NCI-H146 treated with DMSO at 0.1 percent for 48 hours (cell line): ENCODE measurements at regions not wholly inside any gene's neighbourhood (a gene's known extent, or its start where the extent isn't known, plus 50 kb on each side); places are given as distances from the start of the nearest gene placed in this dataset.
"Not testable (repeated sequence)": the region's sequence is repeated elsewhere in the genome, so short reads cannot be mapped to it uniquely, and the experiment has no call there.

Experiments
- DNase-seq: peaks from one replicate; lab custom pipeline; 2025; ENCODE audit not compliant: unreplicated experiment; lab: John Stamatoyannopoulos, UW

DNA sequence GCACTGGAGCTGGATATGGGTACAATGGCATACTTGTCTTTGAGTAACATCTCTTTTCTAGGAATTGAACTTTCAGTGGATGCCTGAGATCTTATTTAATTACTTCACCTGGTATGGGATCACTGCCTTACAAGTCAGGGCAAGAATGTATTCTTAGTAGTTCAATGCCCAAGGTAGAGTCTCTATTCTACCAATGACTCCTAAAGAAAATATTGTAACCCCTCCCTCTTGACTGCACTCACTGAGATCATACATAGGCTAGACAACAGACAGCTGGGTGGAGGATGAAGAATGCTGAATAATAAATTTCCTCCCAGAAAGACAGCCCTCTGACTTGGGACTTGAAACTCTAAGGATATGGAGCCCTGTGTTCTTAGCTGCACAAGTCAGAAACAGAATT lies 1216.3 kb upstream of the ACO1 start:
- no peak for DNase-seq

DNA sequence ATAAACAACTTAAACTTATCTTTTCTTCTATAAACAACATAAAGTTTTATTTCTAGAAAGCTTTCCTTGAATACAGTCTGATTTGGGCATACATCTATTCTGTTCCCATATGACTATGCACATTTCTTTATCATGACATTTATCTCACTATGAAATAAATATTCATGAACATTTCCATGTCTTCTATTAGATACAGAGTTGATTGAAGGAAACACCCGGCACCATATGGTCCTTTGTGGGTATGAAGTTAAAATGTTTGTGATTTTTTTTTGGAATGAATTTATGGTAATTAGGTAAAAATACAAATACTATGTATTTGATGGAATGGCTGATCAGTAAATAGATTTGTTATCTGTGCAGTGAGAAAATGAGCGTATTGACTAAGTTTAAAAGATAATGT lies 1209.8 kb upstream of the ACO1 start:
- DNase-seq, result no peak

DNA sequence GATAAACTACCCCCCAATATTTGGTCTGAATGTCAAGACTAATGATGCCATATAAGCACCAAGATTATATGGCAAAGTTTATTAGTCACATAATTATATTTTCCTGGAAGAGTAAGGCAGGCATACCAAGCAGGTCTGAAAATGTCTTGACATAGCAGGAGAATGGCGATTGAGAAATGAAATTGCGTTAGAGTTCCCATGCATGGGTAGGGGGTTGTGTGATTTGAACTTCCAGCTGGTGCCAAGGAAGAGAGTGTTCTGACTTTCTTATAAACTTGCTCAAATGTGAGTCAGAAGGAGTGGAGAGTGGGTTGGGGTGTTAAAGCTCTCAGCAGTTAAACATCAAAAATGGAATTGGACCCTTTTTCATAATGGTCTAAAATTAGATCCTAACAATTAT lies 1200.6 kb upstream of the ACO1 start:
- no peak for DNase-seq

DNA sequence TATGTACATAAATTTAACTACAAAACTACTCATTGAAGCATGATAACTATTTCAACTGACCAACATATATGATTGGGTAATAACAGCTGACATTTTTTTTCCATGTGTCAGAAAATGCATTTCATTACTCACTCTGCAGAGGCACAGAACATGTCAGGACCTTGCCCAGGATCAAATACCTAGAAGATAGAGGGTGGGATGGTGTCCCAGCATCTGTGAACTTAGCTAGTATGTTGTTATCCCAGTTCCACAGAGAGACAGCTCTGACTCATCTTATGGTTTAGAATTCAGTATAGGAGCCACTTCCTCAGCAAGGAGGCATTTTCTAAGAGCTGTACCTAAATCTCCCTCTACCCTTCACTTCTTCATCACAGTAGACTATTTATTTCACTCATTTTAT lies 1198.6 kb upstream of the ACO1 start:
- no peak for DNase-seq

DNA sequence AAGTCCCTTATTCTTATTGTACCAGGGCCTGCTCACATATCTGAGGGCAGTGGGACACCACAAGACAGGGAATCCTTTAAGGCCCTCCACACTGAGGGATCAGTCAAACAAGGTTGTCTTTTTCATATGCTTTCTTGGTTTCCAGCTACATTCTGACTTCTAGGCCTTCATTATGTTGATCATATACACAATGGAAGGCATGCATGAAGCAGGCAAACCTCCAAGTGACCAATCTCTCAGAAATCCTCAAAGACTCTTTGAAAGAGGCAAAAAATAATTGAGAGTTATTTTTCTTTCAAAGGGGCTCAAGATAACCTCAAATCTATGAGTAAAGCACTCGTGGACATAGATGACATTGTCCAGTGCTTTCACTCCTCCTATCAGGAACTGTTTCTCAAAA lies 1195.9 kb upstream of the ACO1 start:
- no peak for DNase-seq

DNA sequence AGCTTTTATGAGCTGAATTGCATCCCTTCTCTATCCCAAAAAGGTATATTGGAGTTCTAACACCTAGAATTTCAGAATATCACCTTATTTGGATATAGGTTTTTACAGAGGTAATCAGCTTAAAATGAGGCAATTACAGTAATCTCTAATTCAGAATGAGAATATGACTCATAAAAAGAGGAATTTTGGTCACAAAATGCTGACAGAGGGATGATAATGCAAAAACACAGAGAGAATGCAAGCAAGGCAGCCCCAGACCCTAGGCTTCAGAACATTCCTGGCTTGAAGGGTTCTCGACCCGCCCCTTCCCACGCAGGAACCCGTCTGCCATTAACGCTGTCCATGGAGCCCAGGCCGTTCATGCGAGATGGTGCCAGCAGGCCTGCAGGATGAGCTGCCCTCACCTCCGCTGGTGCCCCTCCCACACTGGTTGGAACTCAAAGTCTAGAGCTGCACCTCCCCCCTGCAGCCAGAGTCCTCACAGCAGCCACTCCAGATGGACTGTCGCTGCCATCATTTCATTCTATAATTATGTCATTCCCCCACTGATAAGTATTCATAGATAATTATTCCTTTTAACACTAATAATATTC lies 1173.4 kb upstream of the ACO1 start:
- DNase-seq, result no peak

DNA sequence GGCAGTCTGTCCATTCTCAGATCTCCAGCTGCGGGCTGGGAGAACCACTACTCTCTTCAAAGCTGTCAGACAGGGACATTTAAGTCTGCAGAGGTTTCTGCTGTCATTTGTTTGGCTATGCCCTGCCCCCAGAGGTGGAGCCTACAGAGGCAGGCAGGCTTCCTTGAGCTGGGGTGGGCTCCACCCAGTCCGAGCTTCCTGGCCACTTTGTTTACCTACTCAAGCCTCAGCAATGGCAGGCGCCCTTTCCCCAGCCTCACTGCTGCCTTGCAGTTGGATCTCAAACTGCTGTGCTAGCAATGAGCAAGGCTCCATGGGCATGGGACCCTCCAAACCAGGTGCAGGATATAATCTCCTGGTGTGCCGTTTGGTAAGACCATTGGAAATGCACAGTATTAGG lies 1154.5 kb upstream of the ACO1 start:
- not testable (repeated sequence) for DNase-seq

DNA sequence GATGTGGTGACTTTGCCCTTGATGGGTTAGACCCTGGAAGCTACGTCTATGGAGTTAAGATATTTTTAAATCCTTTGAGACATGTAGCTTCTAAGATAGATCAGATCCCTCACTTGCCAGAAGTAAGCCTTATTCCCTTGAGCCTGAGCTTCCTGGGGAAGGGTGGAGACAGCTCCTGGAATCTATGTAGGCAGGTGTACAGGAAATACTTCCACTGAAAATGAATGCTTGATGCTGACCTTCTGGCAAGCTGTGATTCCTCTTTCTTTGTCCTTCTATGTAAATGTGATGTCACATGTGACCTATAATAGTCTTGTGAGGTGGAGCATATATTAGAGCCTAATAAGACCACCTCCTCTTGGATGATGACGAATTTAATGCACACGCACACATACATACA lies 1152.0 kb upstream of the ACO1 start:
- DNase-seq, result no peak

DNA sequence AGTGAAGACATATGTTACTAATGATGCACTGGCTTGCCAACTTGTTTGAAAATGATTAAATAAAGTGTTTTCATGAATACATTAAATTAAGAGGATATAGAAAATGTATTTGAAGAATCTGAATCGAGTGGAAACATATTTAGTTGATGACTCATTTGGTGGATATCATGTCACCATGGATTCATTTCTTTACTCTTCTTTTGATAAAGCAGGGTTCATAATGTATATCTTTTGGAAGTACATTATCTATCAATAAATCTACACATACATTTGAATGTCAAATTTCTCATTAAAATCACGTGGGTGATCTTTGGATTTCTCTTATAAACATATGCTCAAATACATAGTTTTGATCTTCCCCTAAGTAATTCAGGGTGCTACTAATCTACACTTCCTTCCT lies 1148.1 kb upstream of the ACO1 start:
- DNase-seq, result no peak

DNA sequence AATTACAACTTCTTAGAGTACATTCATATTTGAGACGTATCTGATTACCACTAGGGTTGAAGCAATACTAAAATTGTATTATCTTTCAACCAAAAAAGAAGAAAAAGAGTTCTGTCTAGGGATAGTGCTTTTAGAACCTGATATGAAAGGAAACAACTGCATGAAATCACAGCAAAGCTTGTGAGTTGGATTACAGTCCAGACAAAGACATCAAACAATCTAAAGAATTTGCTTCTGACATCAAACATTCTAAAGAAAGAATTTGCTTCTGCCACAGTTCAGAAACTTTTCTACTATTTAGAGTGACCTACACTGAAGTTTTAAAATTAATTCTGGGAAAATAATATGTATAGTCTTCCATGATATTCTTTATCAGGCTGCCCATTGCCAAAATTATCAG lies 1141.1 kb upstream of the ACO1 start:
- no peak for DNase-seq

DNA sequence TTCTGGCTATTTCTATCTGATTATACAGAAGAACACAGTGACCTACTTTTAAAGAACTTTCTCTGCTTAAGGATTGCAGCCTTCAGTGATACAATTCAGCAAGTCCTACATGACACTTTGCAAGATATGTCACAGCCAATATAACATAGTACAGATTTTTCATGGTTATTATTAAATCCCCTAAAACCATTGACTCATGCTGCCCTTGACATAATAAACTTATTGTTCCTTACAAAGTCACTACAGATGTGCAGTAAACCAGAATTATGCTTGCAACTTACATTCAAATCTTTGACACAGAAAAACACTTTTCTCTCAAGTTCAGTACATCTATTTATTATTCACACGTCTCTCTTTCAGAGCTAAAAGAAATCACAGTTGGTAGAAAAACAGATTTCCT lies 1136.3 kb upstream of the ACO1 start:
- no peak for DNase-seq

DNA sequence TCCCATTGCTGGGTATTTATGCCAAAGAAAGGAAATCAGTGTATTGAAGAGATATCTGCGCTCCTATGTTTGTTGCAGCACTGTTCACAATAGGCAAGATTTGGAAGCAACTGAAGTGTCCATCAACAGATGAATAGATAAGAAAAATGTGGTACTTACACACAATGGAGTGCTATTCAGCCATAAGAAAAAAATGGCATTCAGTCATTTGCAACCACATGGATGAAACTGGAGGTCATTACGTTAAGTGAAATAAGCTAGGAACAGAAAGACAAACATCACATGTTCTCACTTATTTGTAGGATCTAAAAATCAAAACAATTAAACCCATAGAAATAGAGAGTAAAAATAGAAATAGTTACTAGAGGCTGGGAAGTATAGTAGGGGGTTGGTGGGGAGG lies 1133.1 kb upstream of the ACO1 start:
- no peak for DNase-seq

DNA sequence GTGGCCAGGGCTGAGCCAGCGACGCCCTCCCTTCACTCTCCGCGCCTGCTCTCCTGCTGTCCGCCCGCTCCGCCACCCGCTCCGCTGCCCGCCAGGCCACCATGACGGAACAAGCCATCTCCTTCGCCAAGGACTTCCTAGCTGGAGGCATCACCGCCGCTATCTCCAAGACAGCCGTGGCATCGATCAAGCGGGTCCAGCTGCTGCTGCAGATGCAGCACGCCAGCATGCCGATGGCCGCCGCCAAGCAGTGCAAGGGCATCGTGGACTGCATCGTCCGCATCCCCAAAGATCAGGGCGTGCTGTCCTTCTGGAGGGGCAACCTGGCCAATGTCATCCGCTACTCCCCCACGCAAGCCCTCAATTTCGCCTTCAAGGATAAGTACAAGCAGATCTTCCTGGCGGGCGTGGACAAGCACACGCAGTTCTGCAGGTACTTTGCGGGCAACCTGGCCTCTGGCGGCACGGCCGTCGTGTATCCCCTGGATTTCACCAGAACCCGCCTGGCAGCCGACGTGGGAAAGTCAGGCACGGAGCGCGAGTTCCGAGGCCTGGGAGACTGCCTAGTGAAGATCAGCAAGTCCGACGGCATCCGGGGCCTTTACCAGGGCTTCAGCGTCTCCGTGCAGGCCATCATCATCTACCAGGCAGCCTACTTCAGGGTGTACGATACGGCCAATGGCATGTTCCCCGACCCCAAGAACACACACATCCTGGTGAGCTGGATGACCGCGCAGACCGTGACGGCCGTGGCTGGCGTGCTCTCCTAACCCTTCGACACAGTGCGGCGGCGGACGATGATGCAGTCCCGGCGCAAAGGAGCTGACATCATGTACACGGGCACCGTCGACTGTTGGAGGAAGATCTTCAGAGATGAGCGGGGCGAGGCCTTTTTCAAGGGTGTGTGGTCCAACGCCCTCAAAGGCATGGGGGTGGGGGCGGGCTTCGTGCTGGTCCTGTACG lies 1130.4 kb upstream of the ACO1 start:
- DNase-seq, result no peak

DNA sequence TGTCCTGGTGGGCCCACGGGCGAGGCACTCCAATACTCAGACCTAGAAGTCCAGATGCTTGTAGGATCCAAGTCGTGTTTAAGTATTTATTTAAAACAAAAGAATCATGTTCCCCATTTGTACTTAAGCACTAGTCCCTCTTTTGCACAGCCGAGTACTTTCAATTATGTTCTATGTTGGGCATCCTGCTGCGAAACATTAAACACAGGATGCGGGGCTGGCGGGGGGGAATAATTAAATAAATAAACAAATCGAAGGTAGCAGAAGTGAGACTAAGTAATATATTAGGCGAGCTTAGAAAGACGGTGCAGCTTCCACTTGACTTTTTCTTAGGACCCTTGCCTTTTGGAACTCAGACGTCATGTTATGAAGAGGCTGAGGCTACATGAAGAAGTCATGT lies 1129.2 kb upstream of the ACO1 start:
- DNase-seq, result no peak

DNA sequence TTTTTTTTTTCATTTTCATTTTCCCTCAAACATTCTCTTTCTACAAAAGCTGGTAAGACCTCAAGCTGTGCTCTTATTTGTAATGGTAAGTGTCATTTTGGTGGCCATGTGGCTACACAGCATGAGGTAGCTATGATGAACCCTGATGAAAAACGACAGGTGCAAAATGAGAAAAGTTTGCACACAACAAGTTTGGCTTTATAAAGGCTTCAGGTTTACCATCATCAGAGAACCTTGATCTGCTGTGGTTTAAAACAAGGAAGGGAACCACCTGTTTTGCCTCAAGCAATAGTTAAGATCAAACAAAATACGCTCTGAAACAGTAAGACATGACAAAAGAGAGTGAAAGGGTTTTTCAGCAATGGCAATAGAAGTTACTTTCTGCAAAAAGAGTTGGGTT lies 1124.6 kb upstream of the ACO1 start:
- DNase-seq, result peak; percentile 100

DNA sequence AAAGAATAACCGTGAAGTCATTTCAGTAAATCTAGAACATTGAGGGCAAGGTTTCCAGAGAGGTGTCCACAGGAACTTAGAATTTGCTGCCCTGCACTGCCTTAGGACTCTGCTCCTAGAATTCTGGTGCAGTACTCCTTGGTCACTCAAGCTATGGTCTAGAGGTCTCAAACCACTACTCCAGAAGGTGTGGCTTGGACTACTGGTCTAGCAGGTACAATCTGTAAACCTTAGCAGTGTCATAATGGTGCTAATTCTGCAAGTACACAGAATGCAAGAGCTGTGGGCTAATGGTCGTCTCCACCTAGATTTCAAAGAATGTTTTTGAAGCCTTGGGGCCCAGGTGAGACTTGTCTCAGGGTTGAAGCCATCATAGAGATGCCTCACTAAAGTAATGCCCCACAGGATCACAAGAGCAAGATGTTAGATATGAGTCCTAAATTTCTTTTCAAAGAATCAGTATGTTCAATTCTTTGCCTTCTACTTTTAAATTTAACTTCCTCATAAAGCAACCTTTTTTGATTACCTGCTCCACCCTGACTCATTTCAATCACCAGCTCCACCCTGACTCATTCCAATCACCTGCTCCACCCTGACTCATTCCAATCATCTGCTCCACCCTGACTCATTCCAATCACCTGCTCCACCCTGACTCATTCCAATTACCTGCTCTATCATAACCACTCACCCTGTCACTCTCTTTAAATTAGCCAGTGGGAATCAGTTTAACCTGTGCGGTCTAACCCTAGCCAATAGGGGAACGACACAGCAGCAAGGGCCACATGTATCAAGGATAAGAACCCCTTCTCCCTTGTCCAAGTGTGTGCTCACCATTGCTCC lies 1111.8 kb upstream of the ACO1 start:
- DNase-seq, result no peak

DNA sequence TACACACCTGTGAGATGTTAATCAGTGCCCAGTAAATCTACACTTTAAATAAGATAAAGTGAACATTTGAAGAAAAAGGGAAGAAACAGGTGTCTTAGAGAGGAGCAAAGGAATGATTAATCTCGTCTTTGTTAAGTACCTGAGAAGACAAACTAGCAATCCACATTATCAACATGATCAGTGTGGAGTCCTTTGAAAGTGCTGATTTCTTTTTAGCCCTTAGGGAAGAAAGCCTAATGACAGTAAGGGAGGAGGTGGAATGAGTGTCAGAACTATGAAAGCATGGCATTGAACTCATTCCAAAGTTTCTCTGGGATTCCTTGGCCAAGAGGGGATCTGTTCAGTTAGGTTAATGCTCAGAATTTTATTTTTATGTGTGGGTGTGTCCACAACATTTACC lies 1109.0 kb upstream of the ACO1 start:
- no peak for DNase-seq

DNA sequence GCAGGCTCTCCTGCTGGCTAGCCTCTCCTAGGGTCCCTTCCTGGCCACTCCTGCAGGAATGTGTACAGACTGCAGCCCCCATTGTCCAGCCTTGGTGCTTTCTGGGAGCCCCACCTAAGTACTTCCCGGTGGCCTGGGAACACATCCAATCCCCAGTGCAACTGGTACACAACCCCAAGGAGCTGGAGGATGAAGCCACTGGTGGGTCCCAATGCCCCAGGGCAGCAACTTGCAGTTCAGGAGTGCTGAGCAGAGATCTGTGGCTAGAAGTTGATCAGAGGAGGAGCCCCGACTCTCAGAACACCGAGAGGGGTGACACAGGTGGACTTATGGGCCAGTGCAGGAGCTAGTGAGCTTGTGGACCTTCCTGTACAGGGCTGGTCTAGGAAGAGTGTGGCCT lies 1093.7 kb upstream of the ACO1 start:
- no peak for DNase-seq

DNA sequence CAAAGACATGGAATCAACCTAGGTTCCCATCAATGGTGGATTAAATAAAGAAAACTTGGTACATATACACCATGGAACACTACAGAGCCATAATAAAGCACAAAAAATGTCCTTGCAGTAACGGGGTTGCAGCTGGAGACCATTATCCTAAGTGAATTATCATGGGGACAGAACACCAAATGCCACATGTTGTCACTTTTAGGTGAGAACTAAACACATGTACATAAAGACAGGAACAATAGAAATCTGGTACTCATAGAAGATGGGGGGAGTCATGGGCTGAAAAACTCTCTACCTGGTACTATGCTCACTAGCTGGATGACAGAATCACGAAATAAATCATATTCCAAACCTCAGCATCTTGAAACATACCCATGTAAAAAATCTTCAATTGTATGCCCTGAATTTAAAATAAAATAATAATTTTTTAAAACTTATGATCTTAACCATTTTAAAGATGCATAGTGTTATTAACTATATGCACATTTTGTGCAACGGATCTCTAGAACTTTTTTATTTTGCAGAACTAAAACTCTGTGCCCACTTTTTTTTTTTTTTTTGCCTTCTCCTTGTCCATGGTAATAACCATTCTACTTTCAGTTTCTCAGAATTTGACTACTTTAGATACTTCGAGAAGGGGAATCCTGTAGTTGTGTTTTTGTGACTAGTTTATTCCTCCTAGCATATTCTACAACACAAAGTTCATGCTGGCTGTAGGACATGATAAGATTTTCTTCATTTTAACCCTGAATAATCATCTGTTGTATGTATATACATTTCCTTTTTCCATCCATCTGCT lies 1081.6 kb upstream of the ACO1 start:
- peak; percentile 27 for DNase-seq

DNA sequence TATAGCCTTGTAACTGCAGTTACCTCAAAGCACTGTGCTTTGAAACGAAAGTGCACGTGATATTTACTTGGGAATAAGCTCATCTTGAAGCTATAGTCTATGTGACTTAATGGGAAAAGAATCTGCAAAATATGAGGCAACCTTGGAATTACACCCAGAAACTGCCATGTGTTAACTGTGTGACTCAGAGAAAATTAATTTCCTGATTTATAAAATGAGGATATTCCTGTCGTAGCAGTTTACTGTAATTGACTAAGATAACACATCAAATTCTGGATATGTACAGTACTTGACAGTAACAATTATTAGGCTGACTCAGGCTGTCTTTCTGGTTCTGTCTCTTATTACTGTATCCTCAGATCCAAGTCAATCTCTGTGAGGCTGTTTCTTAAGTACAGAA lies 1079.9 kb upstream of the ACO1 start:
- peak; percentile 85 for DNase-seq

DNA sequence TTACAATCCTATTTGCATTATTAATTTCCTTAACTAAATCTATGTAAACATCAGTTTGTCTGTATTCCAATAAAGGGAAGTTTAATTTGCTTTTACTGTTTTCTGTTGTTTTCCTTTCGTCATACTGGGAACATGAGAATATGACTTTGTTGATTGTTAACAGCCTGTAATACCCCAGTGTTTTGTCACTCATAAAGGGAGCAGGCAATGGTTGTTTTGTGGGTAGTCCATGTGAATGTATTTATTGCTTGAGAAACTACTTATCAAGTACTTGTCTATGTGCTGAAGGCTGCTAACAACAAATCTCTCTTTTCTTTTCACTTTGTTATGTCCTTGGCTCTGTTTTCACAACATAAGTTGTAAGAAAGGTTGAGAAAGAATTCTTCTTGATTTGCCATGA lies 1070.2 kb upstream of the ACO1 start:
- DNase-seq, result no peak
